ENCODE measurements at regions not wholly inside any gene's neighbourhood (a gene's known extent, or its start where the extent isn't known, plus 50 kb on each side); places are given as distances from the start of the nearest gene placed in this dataset.

DNA sequence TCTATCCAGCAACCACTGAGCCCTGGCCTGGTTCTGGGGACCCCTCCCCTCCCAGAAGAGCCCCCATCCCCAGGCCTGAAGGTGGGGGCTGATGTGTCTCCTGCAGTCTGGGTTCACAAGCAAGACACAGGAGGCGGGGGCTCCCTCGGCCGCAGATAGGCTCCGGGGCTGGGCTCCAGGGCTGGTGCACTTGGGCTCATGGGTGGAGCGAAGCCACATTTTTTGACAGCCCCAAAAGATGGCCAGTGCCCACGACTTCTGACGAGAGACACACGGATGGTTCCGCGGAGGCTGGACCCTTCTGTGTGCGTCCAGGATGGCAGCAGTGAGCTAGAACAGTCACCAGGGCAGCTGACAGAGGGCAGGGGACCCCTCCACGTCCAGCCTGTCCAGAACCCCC lies 57.1 kb upstream of the GATA5 start:
- in situ Hi-C loops (cut with MboI; ENCODE audit: low pct_unique_long_range_greater_than_20kb, low sequenced_read_pairs, unreplicated experiment) = no loop called here
- TF ChIP-seq, protein P1, sequence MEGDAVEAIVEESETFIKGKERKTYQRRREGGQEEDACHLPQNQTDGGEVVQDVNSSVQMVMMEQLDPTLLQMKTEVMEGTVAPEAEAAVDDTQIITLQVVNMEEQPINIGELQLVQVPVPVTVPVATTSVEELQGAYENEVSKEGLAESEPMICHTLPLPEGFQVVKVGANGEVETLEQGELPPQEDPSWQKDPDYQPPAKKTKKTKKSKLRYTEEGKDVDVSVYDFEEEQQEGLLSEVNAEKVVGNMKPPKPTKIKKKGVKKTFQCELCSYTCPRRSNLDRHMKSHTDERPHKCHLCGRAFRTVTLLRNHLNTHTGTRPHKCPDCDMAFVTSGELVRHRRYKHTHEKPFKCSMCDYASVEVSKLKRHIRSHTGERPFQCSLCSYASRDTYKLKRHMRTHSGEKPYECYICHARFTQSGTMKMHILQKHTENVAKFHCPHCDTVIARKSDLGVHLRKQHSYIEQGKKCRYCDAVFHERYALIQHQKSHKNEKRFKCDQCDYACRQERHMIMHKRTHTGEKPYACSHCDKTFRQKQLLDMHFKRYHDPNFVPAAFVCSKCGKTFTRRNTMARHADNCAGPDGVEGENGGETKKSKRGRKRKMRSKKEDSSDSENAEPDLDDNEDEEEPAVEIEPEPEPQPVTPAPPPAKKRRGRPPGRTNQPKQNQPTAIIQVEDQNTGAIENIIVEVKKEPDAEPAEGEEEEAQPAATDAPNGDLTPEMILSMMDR (IDR thresholded peaks at IDR 0.05; ENCODE audit: extremely low read depth, insufficient read depth, missing control alignments) = no peak
- no peak for DNase-seq (ENCODE audit: low spot score)

DNA sequence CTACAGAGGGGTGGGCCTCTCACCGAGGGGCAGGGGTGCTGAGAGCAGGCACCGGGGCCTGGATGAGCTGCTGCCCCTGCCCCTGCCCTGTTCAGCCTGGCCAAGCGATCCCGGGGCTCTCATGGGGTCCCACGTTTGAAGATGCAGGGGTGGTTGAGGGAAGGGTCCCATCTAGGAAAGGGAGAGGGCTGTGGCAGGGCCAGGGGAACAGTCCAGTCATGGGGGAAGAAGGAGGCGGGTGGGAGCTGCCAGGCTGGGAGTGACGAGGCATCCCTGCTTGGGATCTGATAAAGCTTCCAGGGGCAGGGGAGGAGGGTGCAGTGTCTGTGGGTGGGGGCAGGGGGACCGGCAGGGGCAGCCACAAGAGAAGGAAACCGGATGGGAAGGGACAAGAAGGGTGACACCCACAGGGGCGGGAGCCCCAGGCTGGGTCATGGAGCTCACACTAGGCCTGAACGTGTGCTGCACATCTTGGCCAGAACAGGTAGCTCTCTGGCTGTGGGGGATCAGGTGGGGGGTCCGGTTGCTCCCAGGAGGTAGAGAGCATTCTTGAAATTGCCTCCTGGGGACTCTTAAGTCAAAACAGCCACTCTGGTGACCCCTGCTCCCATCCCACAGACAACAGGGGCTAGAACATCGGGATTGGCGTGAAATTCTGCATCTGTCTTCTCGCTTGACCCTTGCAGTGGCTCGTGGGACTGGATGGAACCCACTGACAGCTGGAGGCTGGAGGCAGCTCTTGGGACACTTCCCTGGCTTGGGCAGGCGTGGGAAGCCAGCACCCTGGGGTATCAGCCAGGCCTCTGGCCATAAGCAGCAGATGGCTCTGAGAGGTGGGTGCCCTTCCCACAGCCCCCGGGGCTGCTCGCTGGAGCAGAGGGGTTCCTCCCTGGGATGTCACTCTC lies 58.0 kb upstream of the GATA5 start:
- DNase-seq (ENCODE audit: low spot score) = no peak
- in situ Hi-C loops (cut with MboI; ENCODE audit: low pct_unique_long_range_greater_than_20kb, low sequenced_read_pairs, unreplicated experiment) = no loop called here
- TF ChIP-seq, protein P1 (IDR thresholded peaks at IDR 0.05; ENCODE audit: extremely low read depth, insufficient read depth, missing control alignments) = no peak

DNA sequence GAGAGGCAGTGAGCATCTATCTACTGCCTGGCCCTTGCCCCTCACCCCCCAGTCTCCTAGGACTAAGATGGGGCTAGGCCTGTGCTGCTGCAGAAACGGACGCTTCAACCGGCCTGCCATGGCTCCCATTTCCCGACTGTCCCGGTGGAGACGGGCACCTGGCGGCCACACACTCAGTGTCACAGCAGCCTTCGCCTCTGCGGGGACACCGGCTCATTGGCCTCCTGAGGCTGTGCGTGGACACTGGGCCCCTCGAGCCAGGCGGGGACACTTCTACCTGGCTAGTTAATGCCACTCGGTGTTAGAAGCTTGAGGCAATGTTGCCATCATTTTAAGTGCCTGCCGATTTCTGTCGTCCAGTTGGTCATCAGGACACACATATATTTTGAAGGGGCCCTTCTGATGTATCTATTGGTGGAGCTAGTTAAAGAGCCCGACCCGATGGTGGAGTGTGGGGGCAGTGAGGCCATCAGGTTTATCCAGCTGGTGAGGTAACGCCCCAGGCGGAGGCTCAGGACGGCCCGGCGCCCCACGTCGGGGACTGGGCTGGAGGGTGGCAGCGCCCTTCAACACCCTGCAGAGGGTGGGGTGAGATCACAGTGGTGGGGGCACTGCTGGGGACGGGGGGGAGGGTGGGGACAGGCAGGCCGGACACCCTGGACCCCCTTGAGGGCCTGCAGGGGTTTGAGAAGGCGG lies 58.9 kb upstream of the GATA5 start:
- DNase-seq (ENCODE audit: low spot score) = no peak
- TF ChIP-seq, protein P1 (IDR thresholded peaks at IDR 0.05; ENCODE audit: extremely low read depth, insufficient read depth, missing control alignments) = no peak
- in situ Hi-C loops (cut with MboI; ENCODE audit: low pct_unique_long_range_greater_than_20kb, low sequenced_read_pairs, unreplicated experiment) = no loop called here

DNA sequence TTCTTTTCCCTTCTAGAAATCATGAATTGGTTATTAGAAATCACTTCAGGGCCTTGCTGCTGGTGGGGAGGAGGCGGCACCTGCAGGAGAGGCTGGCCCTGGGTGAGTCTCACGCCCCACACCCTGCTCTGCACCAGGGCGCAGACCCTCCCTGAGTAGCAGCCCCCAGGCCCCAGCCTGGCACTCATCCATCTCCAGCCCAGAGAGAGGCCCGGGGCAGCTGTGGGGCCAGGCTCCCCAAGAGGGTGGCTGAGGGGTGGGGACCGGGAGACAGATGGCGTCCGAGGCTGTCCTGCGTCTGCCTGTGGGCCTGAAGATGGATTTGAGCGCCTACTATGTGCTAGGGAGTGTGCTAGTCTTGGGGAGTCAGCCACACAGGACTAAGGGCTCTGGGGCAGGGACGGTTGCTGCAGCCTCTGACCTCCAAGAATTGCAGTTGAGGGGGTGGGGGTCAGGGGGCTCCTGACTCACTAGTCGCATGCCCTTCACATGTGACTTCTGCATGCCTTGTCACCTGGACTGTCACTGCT lies 59.6 kb upstream of the GATA5 start:
- DNase-seq (ENCODE audit: low spot score) = no peak
- TF ChIP-seq, protein P1 (IDR thresholded peaks at IDR 0.05; ENCODE audit: extremely low read depth, insufficient read depth, missing control alignments) = no peak
- in situ Hi-C loops (cut with MboI; ENCODE audit: low pct_unique_long_range_greater_than_20kb, low sequenced_read_pairs, unreplicated experiment) = no loop called here

DNA sequence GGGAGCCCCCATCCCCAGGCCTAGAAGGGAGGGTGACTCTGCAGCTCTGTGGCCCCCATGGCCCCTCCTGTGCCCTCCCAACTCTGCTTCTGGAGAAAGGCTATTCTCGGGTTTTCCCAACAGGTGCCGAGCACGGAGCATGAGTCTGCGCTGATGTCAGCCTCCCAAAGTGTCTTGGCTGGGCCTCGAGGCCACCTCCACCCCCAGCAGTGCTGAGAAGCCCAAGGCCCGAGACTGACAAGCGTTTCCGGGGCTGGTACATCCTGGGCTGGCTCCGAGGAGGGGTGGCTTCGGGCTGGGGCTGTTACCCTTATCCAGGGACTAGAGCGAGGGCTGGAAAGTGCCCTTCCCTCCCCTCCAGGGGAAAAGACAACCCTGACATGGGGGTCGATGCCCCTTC lies 60.2 kb upstream of the GATA5 start:
- in situ Hi-C loops (cut with MboI; ENCODE audit: low pct_unique_long_range_greater_than_20kb, low sequenced_read_pairs, unreplicated experiment) = no loop called here
- TF ChIP-seq, protein P1 (IDR thresholded peaks at IDR 0.05; ENCODE audit: extremely low read depth, insufficient read depth, missing control alignments) = no peak

DNA sequence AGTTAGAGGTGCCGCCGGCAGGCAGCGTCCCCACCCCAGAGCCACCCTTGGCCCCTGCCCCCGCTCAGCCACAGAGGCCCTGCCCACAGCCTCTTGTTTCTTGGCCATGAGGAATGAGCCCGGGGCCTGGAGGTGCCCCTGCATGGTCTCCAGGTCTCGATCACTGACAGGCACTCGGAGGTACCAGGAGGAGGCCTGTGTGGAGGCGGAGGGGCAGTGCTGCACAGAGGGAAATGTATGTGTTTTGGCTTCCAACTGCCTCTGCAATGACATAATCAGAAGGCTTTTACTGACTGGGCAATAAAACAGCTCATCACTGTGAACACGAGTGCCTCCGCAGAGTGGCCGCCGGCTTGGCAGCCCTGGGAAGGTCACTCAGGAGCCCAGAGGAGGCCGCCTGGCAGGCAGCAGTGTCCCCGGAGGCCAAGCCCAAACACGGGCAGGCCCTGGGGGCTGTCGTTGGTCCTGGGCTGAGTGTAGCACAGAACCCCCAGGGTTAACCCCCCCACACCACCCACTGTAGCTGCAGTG lies 61.1 kb upstream of the GATA5 start:
- in situ Hi-C loops (cut with MboI; ENCODE audit: low pct_unique_long_range_greater_than_20kb, low sequenced_read_pairs, unreplicated experiment) = no loop called here

More for the DNA sequence above, 60.2 kb upstream of the GATA5 start:
- no peak for DNase-seq (ENCODE audit: low spot score)

More for the DNA sequence above, 61.1 kb upstream of the GATA5 start:
- TF ChIP-seq, protein P1 (IDR thresholded peaks at IDR 0.05; ENCODE audit: extremely low read depth, insufficient read depth, missing control alignments) = no peak
- DNase-seq (ENCODE audit: low spot score) = no peak

Measured in GM13977 (cell line).